Dendritic cell treated with granulocyte-macrophage colony-stimulating factor and Interleukin-4, amounts not matched to agents 40 ng/mL and 50 ng/mL, for 4 days (primary cell): ENCODE measurements at regions not wholly inside any gene's neighbourhood (a gene's known extent, or its start where the extent isn't known, plus 50 kb on each side); places are given as distances from the start of the nearest gene placed in this dataset.

Experiments used
- H3K27ac Mint-ChIP-seq: one replicate; pipeline ENCODE4 v1.8.0; 2022; ENCODE audit warnings: mild to moderate bottlenecking, mixed read lengths
- H3K27me3 Mint-ChIP-seq: one replicate; pipeline ENCODE4 v1.8.0; 2022; ENCODE audit warnings: mild to moderate bottlenecking, mixed read lengths
- H3K36me3 Mint-ChIP-seq: one replicate; pipeline ENCODE4 v1.8.0; 2022; ENCODE audit warnings: low read depth, mixed read lengths
- H3K4me1 Mint-ChIP-seq: one replicate; pipeline ENCODE4 v1.8.0; 2022; ENCODE audit warnings: low read depth, mixed read lengths
- H3K4me3 Mint-ChIP-seq: one replicate; pipeline ENCODE4 v1.8.0; 2022; ENCODE audit warnings: mild to moderate bottlenecking, moderate library complexity, mixed read lengths
- H3K9me3 Mint-ChIP-seq: one replicate; pipeline ENCODE4 v1.8.0; 2022; ENCODE audit warnings: mixed read lengths
- intact Hi-C: fragments of 100-400 bp; cut with micrococcal nuclease; formaldehyde crosslinking; loops from one replicate; pipeline ENCODE4 v1.15.0; 2022

DNA sequence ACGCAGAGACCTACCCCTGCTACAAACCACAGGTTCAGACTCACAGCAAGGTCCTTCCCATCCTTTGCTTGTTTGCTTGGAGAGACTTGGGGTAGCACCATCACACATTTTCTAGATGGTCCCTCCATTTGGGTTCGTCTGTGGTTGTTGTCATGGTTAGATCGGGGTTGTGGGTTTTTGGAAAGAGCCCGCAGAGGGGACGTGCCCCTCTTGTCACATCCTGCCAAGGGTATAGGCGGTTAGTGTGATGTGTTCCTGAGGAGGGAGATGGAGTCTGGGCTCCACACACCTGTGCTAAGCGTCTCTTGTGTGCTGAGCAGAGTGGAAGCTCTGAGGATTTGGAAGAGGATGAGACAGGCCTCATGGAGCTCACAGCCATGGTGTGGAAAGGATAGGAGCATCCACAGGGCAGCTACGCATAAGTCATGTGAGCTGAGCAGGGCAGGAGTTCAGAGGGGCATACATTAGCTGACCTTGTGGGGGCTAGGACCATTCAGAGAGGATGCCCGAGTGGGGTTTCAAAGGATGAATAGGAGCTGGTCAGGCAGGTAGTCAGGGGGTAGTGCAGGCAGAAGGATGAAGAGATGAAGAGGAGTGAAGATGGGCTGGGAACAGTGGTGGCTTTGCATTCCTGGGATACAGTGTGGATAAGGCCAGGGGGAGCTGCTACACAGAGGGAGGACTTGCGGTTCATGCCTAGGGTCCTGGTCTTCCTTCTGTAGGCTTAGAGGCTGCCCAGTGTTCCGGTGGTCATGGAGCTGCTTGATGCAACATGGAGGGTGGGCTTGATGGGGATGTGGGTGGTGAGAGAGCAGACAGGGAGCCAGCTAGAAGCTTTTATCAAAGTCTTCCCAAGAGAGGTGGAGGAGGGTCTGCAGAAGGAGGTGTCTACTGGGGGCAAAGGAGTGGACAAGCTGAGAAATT, 62.9 kb downstream of the ACKR3 start:
- peaks cover 20% of the 10 kb centered on the region for H3K27me3 Mint-ChIP-seq
- H3K4me1 Mint-ChIP-seq = no peaks in the 10 kb centered on the region
- no peak overlapping the region for H3K27ac Mint-ChIP-seq
- intact Hi-C loops = no loop called here
- H3K4me3 Mint-ChIP-seq = no peak overlapping the region
- no peaks in the 10 kb centered on the region for H3K36me3 Mint-ChIP-seq
- H3K9me3 Mint-ChIP-seq = no peaks in the 10 kb centered on the region

DNA sequence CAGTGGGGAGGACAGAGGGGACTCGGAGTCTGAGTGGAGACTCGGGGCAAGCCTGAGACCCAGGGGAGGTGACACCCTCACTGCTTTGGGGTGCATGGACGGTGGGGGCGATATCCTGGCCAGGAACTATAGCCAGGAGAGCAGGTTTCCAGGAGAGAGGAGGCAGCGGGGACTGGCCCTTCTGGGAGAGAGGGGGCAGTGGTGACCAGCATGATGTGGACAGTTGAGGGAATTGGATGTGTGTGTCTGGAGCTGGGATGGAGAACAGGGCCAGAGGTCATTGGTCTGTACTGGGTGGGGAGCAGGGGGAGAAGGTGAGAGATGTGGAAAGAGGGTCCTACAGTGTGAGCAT, 63.6 kb downstream of the ACKR3 start:
- no peaks in the 10 kb centered on the region for H3K4me1 Mint-ChIP-seq
- no peak overlapping the region for H3K4me3 Mint-ChIP-seq
- H3K27me3 Mint-ChIP-seq = peaks cover 24% of the 10 kb centered on the region
- H3K9me3 Mint-ChIP-seq = no peaks in the 10 kb centered on the region
- H3K36me3 Mint-ChIP-seq = no peaks in the 10 kb centered on the region
- H3K27ac Mint-ChIP-seq = no peak overlapping the region
- intact Hi-C loops = no loop called here

GRCh38 chr2:236633775-236634560, 64.3 kb downstream of the ACKR3 start:
- Mint-ChIP-seq H3K27me3 (peaks cover 28% of the 10 kb centered on the region), H3K27ac (no peak overlapping the region), H3K4me3 (no peak overlapping the region), H3K9me3 (no peaks in the 10 kb centered on the region), H3K4me1 (no peaks in the 10 kb centered on the region), H3K36me3 (no peaks in the 10 kb centered on the region)
- intact Hi-C loops = no loop called here

DNA sequence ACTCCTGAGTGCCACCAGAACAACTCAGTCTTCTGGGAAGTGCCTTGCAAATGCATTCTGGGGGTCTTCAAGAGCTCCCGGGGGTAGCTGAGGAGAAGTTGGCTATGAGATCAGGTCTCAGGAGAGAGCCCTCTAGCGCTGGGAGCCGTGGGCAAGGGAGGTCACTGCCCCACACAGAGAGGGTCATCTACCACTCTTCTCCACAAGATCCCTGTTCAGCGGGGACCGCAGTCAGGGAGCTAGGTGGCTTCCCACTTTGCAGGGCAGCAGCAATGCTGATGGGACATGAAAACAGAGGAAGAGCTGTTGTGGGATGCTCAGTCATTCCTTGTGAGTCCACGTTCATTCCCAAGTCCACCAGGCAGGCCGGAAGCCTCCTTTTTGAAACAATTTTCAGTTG, 66.6 kb downstream of the ACKR3 start:
- intact Hi-C loops = no loop called here
- Mint-ChIP-seq H3K4me3 (no peak overlapping the region), H3K36me3 (no peaks in the 10 kb centered on the region), H3K27ac (no peak overlapping the region), H3K27me3 (peaks cover 35% of the 10 kb centered on the region), H3K9me3 (peaks cover 11% of the 10 kb centered on the region), H3K4me1 (no peaks in the 10 kb centered on the region)

DNA sequence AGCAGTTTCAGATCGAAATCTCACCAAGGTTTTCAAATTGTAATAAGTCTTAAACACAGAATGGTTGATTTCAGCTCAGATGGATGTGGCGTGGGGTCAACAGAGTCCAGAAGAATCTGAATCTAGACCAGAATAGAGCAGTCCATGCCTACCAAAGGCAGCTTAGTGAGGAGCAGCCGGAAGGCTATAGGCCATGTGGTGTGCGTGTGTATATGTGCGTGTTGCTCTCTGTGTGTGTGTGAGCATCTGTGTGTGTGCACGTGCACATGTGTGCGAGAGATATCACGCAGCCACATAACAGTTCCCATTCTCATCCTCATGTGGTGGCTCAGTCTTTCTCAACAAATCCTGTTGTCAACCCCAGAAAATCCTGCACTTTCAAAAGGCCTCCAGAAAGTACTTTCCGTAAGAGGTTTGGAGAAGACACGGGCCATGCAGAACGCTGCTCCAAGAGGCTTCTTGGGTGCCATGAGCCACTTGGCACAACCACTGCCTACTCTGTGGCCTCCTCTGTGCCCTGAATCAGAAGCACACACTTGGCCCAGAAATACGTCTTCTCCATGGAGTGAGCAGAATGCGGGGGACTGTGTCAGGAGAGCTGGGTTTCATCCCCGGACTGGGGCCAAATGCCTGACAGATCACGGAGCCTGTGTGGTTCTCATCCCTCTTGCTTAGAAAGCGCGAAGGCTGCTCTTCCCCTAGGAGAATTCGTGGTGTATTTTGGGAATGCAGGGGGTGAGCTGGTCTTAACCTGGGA, 67.3 kb downstream of the ACKR3 start:
- H3K36me3 Mint-ChIP-seq = no peaks in the 10 kb centered on the region
- no peak overlapping the region for H3K27ac Mint-ChIP-seq
- peaks cover 17% of the 10 kb centered on the region for H3K9me3 Mint-ChIP-seq
- H3K4me1 Mint-ChIP-seq = no peaks in the 10 kb centered on the region
- intact Hi-C loops = no loop called here
- H3K27me3 Mint-ChIP-seq = peaks cover 33% of the 10 kb centered on the region
- no peak overlapping the region for H3K4me3 Mint-ChIP-seq

- Mint-ChIP-seq H3K4me3 (no peak overlapping the region), H3K4me1 (no peaks in the 10 kb centered on the region), H3K27ac (no peak overlapping the region), H3K9me3 (peaks cover 27% of the 10 kb centered on the region), H3K36me3 (no peaks in the 10 kb centered on the region), H3K27me3 (peaks cover 38% of the 10 kb centered on the region)
- intact Hi-C loops = no loop called here
Observed at GRCh38 chr2:236637686-236638569, 68.3 kb downstream of the ACKR3 start.

DNA sequence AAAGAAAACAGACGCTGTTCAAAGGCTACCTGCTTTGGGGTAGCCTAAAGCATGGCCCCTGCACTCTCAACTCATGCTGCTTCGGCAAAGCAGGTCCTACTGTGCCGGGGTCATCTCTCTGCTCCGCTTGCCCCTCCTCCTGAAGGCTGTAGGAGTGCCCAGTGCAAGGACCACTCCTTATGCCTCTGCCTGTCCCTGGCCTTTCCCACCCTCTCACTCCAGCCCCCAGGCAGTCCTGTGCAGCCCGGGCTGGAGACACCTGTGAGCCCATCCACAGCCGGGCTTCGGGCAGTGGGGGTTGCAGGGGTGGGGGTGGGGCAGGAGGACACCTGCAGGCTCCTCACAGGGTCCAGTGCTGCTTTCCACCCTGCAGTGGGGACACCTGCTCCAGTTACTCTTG, 69.1 kb downstream of the ACKR3 start:
- Mint-ChIP-seq H3K4me1 (no peaks in the 10 kb centered on the region), H3K27ac (no peak overlapping the region), H3K36me3 (no peaks in the 10 kb centered on the region), H3K9me3 (peaks cover 27% of the 10 kb centered on the region), H3K27me3 (peaks cover 38% of the 10 kb centered on the region), H3K4me3 (no peak overlapping the region)
- intact Hi-C loops = no loop called here

GRCh38 chr2:236639461-236640235, 70.0 kb downstream of the ACKR3 start:
- Mint-ChIP-seq H3K4me1 (no peaks in the 10 kb centered on the region), H3K27ac (no peak overlapping the region), H3K9me3 (peaks cover 27% of the 10 kb centered on the region), H3K36me3 (no peaks in the 10 kb centered on the region), H3K27me3 (peaks cover 47% of the 10 kb centered on the region), H3K4me3 (no peak overlapping the region)
- intact Hi-C loops = no loop called here

DNA sequence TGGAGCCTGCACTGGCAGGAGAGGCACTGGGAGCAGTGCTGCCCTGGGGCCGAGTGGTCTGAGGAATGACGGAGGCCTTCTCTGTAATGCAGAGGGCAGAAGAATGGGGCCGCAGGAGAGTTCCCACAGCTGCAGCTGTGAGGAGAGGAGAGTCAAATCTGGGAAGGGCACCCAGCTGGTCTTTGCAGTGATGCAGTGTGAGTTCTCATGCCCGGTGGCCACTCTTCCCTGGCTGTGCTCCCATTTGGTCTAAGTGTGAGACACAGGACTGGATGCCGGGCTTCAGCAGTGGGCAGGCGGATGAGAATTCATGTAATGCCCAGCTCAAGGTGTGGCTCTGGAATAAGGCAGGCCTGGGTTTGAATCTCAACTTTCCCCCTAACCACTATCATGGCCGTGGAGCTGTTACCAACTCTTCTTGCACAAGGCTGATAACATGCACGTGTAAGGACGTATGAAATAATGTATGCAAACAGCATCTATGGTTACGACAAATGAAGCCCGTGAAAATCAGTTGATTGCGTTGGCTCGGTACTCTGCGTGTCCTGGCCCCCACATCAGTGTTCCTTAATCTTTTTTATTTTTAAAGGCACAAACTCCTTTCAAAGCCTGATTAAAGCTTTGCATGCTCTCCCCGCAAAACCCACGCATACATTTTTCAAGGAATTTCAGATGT, 71.6 kb downstream of the ACKR3 start:
- H3K27ac Mint-ChIP-seq = no peak overlapping the region
- intact Hi-C loops = no loop called here
- no peak overlapping the region for H3K4me3 Mint-ChIP-seq
- peaks cover 58% of the 10 kb centered on the region for H3K27me3 Mint-ChIP-seq
- H3K9me3 Mint-ChIP-seq = peaks cover 27% of the 10 kb centered on the region
- H3K36me3 Mint-ChIP-seq = no peaks in the 10 kb centered on the region
- no peaks in the 10 kb centered on the region for H3K4me1 Mint-ChIP-seq

DNA sequence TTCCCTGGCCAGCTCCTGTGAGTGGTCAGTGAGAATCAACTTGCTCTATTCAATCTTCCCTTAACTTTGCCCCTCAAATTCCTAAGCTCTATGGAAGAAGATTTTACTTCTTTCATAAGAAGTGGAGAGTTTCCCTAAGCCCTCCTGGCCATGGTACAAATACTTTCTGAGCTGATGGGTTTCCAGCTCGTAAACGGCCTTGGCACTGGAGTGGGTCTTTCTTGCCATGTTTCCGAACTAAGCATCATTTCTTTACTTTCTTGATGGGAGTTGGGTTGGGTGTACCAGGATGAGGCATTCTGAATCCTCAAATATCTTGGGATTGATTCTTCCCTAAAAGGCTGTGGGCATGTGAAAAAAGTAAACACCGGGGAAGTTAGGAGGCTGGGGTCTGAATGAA, 72.5 kb downstream of the ACKR3 start:
- no peaks in the 10 kb centered on the region for H3K4me1 Mint-ChIP-seq
- peaks cover 27% of the 10 kb centered on the region for H3K9me3 Mint-ChIP-seq
- H3K36me3 Mint-ChIP-seq = no peaks in the 10 kb centered on the region
- H3K27me3 Mint-ChIP-seq = peaks cover 60% of the 10 kb centered on the region
- no peak overlapping the region for H3K4me3 Mint-ChIP-seq
- intact Hi-C loops = no loop called here
- no peak overlapping the region for H3K27ac Mint-ChIP-seq

- H3K27me3 Mint-ChIP-seq = peaks cover 56% of the 10 kb centered on the region
- intact Hi-C loops = no loop called here
Observed at GRCh38 chr2:236642584-236643291, 73.1 kb downstream of the ACKR3 start.

DNA sequence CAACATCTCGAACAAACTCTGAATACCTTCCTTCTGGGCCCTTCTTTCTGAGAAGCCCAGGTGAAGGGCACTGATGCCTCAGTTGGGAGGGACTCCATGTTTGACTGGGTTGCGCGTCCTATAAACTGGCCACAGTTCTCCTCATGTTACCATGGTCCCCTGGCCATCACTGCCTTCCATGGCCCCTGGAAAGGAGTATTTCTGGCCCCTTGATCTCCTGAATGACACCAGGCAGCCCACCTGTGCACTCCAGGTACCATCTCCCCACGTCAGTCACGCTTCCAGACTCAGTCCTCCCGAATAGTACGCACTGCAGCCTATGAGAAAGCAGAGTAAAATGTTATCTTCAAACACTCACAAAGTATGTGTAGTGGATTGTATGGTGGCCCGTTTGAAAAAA, 73.9 kb downstream of the ACKR3 start:
- H3K27me3 Mint-ChIP-seq = peaks cover 53% of the 10 kb centered on the region

More at GRCh38 chr2:236642584-236643291, 73.1 kb downstream of the ACKR3 start:
- peaks cover 27% of the 10 kb centered on the region for H3K9me3 Mint-ChIP-seq
- no peaks in the 10 kb centered on the region for H3K4me1 Mint-ChIP-seq
- H3K4me3 Mint-ChIP-seq = no peak overlapping the region
- no peaks in the 10 kb centered on the region for H3K36me3 Mint-ChIP-seq
- no peak overlapping the region for H3K27ac Mint-ChIP-seq

More for the DNA sequence above, 73.9 kb downstream of the ACKR3 start:
- Mint-ChIP-seq H3K9me3 (peaks cover 27% of the 10 kb centered on the region), H3K36me3 (no peaks in the 10 kb centered on the region), H3K4me3 (no peak overlapping the region), H3K4me1 (no peaks in the 10 kb centered on the region), H3K27ac (no peak overlapping the region)
- intact Hi-C loops = no loop called here
